ENCODE measurements at regions not wholly inside any gene's neighbourhood (a gene's known extent, or its start where the extent isn't known, plus 50 kb on each side); places are given as distances from the start of the nearest gene placed in this dataset.

DNA sequence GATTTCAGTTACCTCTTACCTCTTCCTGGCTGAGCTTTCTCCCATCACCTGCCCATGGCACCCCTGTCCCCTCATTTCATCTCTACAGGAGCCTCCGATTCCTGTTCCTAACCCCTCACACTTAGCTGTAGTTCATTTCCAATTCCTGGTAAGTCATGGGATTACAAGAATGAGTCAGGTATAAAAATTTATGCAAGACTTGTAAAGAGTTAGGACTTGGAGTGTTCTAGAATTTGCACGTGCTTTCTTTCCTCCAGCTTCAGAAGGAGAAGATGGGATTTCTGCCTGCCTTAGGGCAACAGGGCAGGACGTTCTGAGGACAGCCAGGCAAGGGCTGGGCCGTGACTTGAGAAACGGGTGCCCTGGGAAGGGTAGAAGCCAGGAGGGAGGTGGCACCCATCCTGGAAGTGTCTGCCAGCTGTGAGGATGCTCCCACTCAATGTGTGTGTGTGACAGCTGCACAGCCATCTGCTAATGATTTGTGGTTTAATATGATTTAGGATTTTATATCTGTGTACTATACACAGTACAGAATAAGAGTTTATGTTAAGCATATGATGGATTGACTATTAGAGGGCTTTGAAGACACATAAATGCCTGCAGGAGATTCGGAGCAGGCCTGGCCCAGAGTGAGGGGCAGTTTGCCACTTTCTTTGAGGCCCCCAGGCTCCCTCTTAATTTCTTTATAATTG is 81.5 kb upstream of the VIPR2 start:
- DNase-seq (ENCODE audit: insufficient read length, low spot score, missing footprints) = no peak
- H3K36me3 ChIP-seq (ENCODE audit: insufficient read depth, low read length) = no peaks in the 10 kb centered on the region
- no peak overlapping the region for H3K4me2 ChIP-seq (ENCODE audit: insufficient read depth, low read length)
- peaks cover 2% of the 10 kb centered on the region for H3K9me3 ChIP-seq (ENCODE audit: low read depth, low read length)
- H3K27me3 ChIP-seq (ENCODE audit: insufficient read depth, low read length) = no peaks in the 10 kb centered on the region
- H3K79me2 ChIP-seq (ENCODE audit: insufficient read depth, low read length) = no peaks in the 10 kb centered on the region
- no peaks in the 10 kb centered on the region for H4K20me1 ChIP-seq (ENCODE audit: insufficient read depth, low read length)
- H3K27ac ChIP-seq (ENCODE audit: low read depth, low read length) = no peak overlapping the region
- no peak overlapping the region for H3K4me3 ChIP-seq (ENCODE audit: insufficient read depth, low read length)
- H2AFZ ChIP-seq (ENCODE audit: low read length) = no peak overlapping the region
- no peaks in the 10 kb centered on the region for H3K4me1 ChIP-seq (ENCODE audit: insufficient read depth, low read length)
- TF ChIP-seq, protein P1, sequence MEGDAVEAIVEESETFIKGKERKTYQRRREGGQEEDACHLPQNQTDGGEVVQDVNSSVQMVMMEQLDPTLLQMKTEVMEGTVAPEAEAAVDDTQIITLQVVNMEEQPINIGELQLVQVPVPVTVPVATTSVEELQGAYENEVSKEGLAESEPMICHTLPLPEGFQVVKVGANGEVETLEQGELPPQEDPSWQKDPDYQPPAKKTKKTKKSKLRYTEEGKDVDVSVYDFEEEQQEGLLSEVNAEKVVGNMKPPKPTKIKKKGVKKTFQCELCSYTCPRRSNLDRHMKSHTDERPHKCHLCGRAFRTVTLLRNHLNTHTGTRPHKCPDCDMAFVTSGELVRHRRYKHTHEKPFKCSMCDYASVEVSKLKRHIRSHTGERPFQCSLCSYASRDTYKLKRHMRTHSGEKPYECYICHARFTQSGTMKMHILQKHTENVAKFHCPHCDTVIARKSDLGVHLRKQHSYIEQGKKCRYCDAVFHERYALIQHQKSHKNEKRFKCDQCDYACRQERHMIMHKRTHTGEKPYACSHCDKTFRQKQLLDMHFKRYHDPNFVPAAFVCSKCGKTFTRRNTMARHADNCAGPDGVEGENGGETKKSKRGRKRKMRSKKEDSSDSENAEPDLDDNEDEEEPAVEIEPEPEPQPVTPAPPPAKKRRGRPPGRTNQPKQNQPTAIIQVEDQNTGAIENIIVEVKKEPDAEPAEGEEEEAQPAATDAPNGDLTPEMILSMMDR (IDR thresholded peaks at IDR 0.05; ENCODE audit: extremely low read depth, low read depth, low read length) = no peak

DNA sequence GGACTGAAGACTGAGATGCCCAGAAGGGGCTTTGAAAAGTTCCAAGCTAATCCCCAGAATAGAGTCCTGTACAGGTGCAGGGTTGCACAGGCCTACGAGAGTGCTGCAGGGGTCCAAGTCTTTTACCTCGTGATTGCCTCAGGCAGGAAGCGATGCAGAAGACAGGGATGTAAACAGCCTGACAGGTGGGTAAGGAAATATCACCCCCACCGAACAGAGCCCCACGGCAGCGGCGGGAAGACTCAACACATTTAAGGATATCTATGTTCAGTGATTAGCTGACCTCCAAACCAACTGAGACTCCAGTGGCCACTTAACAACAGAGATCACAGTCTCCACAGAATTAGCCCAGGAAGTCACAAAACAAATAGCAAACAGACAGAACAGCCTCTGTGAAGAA is 73.9 kb upstream of the VIPR2 start:
- DNase-seq (ENCODE audit: insufficient read length, low spot score, missing footprints) = no peak
- Histone ChIP-seq H3K4me2 (ENCODE audit: insufficient read depth, low read length) (no peak overlapping the region), H3K9me3 (ENCODE audit: low read depth, low read length) (no peaks in the 10 kb centered on the region), H3K79me2 (ENCODE audit: insufficient read depth, low read length) (no peaks in the 10 kb centered on the region), H3K36me3 (ENCODE audit: insufficient read depth, low read length) (no peaks in the 10 kb centered on the region), H2AFZ (ENCODE audit: low read length) (no peak overlapping the region), H3K4me3 (ENCODE audit: insufficient read depth, low read length) (no peak overlapping the region), H3K27ac (ENCODE audit: low read depth, low read length) (no peak overlapping the region), H3K4me1 (ENCODE audit: insufficient read depth, low read length) (no peaks in the 10 kb centered on the region), H4K20me1 (ENCODE audit: insufficient read depth, low read length) (no peaks in the 10 kb centered on the region), H3K27me3 (ENCODE audit: insufficient read depth, low read length) (no peaks in the 10 kb centered on the region)
- TF ChIP-seq, protein P1 (IDR thresholded peaks at IDR 0.05; ENCODE audit: extremely low read depth, low read depth, low read length) = no peak

DNA sequence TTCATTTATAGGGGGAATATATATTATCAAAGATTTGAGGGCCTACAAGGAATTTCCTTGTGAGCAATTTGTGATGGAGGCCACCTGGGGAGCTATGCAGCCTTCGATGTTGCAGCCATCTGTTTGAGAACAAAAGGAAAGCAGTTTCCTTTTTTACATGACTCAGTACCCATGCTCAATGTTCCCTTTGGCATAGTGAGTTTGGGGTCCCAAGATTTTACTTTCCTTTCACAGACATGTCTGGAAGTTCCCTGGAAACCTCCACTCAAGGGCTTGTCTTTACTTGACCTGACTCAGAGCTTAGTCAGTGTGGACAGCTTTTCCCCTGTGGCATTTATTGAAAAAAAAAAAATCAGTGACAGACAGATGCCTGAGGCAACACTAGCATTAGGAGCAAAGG is 73.5 kb upstream of the VIPR2 start:
- no peaks in the 10 kb centered on the region for H3K9me3 ChIP-seq (ENCODE audit: low read depth, low read length)
- H2AFZ ChIP-seq (ENCODE audit: low read length) = no peak overlapping the region
- no peaks in the 10 kb centered on the region for H3K4me1 ChIP-seq (ENCODE audit: insufficient read depth, low read length)
- no peak overlapping the region for H3K27ac ChIP-seq (ENCODE audit: low read depth, low read length)
- H3K27me3 ChIP-seq (ENCODE audit: insufficient read depth, low read length) = no peaks in the 10 kb centered on the region
- no peak overlapping the region for H3K4me2 ChIP-seq (ENCODE audit: insufficient read depth, low read length)
- no peaks in the 10 kb centered on the region for H3K36me3 ChIP-seq (ENCODE audit: insufficient read depth, low read length)
- H4K20me1 ChIP-seq (ENCODE audit: insufficient read depth, low read length) = no peaks in the 10 kb centered on the region
- H3K4me3 ChIP-seq (ENCODE audit: insufficient read depth, low read length) = no peak overlapping the region
- no peak for DNase-seq (ENCODE audit: insufficient read length, low spot score, missing footprints)
- TF ChIP-seq, protein P1 (IDR thresholded peaks at IDR 0.05; ENCODE audit: extremely low read depth, low read depth, low read length) = no peak
- H3K79me2 ChIP-seq (ENCODE audit: insufficient read depth, low read length) = no peaks in the 10 kb centered on the region

DNA sequence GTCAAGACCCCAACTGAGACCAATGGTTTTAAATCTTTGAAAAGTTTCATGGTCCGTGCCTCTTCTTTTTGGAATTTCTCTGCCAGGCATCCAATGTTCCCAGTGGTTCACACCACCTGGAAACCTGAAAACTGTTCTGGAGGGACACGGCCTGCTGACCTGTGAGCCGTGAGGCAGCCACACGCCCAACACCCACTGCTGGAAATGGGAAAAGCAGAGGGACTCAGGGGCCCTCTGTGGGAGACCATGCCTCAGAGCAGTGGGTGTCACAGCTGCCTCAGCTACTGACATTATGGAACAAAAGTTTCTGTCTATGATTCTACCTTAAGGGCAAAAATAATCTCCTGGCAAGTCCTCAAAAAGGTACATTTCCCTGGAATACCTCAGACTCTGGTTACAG is 70.4 kb upstream of the VIPR2 start:
- no peaks in the 10 kb centered on the region for H3K27me3 ChIP-seq (ENCODE audit: insufficient read depth, low read length)
- H3K4me2 ChIP-seq (ENCODE audit: insufficient read depth, low read length) = no peak overlapping the region
- no peak for DNase-seq (ENCODE audit: insufficient read length, low spot score, missing footprints)
- no peaks in the 10 kb centered on the region for H3K9me3 ChIP-seq (ENCODE audit: low read depth, low read length)
- TF ChIP-seq, protein P1 (IDR thresholded peaks at IDR 0.05; ENCODE audit: extremely low read depth, low read depth, low read length) = no peak
- no peaks in the 10 kb centered on the region for H3K36me3 ChIP-seq (ENCODE audit: insufficient read depth, low read length)
- no peaks in the 10 kb centered on the region for H3K4me1 ChIP-seq (ENCODE audit: insufficient read depth, low read length)
- H2AFZ ChIP-seq (ENCODE audit: low read length) = no peak overlapping the region
- H3K79me2 ChIP-seq (ENCODE audit: insufficient read depth, low read length) = no peaks in the 10 kb centered on the region
- no peaks in the 10 kb centered on the region for H4K20me1 ChIP-seq (ENCODE audit: insufficient read depth, low read length)
- H3K27ac ChIP-seq (ENCODE audit: low read depth, low read length) = no peak overlapping the region
- H3K4me3 ChIP-seq (ENCODE audit: insufficient read depth, low read length) = no peak overlapping the region

Data from osteoblast (primary cell).